ENCODE measurements at regions not wholly inside any gene's neighbourhood (a gene's known extent, or its start where the extent isn't known, plus 50 kb on each side); places are given as distances from the start of the nearest gene placed in this dataset.

DNA sequence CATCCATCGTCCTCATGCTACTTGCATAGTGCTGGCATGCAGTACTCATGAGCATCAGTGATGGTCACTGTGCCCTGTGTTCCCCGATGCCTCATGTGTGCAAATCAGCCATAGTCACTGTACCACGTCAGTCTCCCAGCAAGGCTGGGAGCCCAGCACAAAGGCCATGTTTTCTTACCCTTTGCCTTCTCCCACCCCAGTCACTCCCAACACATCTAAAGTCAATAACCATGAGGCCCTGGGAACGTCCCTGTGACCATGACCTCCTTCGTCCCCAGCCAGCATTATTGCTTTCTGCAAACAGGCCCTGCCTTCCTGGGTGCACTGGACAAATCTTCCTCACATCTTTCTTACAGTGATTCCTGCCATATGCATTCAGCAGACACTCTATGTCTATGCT, 406.1 kb downstream of the ICE1 start:
- no peak for DNase-seq (ENCODE audit: low read depth in 2 of 2)
- TF ChIP-seq, protein P1, sequence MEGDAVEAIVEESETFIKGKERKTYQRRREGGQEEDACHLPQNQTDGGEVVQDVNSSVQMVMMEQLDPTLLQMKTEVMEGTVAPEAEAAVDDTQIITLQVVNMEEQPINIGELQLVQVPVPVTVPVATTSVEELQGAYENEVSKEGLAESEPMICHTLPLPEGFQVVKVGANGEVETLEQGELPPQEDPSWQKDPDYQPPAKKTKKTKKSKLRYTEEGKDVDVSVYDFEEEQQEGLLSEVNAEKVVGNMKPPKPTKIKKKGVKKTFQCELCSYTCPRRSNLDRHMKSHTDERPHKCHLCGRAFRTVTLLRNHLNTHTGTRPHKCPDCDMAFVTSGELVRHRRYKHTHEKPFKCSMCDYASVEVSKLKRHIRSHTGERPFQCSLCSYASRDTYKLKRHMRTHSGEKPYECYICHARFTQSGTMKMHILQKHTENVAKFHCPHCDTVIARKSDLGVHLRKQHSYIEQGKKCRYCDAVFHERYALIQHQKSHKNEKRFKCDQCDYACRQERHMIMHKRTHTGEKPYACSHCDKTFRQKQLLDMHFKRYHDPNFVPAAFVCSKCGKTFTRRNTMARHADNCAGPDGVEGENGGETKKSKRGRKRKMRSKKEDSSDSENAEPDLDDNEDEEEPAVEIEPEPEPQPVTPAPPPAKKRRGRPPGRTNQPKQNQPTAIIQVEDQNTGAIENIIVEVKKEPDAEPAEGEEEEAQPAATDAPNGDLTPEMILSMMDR (IDR thresholded peaks at IDR 0.05; ENCODE audit: low read depth, low read length), result no peak
- no peak overlapping the region for H3K4me3 ChIP-seq (replicated peaks in 1 of 2; ENCODE audit: low read depth in 2 of 2, low read length in 2 of 2)

GRCh38 chr5:5826911-5827310, 404.4 kb downstream of the ICE1 start:
- TF ChIP-seq, protein P1 (IDR thresholded peaks at IDR 0.05; ENCODE audit: low read depth, low read length), result no peak
- DNase-seq (ENCODE audit: low read depth in 2 of 2), result peak in 1 of 2 donors; percentile 15
- no peak overlapping the region for H3K4me3 ChIP-seq (replicated peaks in 1 of 2; ENCODE audit: low read depth in 2 of 2, low read length in 2 of 2)

DNA sequence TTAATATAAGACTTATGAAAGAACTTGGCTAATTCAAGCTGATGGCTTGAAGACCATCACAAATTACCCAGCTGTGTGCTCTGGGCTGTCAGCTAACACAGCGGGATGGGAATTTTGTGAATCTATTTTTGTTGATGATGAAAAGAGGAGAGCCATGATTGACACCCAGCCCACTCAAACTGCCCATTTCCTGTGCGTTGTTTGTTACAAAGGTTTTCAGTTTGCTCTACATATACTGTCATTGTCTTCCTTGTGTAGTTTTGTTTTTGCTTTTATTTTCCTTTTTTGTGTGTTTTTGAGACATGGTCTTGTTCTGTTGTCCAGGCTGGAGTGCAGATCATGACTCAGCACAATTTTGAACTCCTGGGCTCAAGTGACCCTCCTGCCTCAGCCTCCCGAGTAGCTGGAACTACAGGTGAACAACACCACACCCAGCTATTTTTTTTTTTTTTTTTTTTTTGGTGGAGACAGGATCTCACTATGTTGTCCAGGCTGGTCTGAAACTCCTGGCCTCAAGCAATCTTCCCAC, 400.3 kb downstream of the ICE1 start:
- TF ChIP-seq, protein P1 (IDR thresholded peaks at IDR 0.05; ENCODE audit: low read depth, low read length), result no peak
- no peak overlapping the region for H3K4me3 ChIP-seq (replicated peaks in 1 of 2; ENCODE audit: low read depth in 2 of 2, low read length in 2 of 2)
- no peak for DNase-seq (ENCODE audit: low read depth in 2 of 2)

GRCh38 chr5:5816960-5817359, 394.5 kb downstream of the ICE1 start:
- TF ChIP-seq, protein P1 (IDR thresholded peaks at IDR 0.05; ENCODE audit: low read depth, low read length), result no peak
- no peak for DNase-seq (ENCODE audit: low read depth in 2 of 2)
- no peak overlapping the region for H3K4me3 ChIP-seq (replicated peaks in 1 of 2; ENCODE audit: low read depth in 2 of 2, low read length in 2 of 2)

DNA sequence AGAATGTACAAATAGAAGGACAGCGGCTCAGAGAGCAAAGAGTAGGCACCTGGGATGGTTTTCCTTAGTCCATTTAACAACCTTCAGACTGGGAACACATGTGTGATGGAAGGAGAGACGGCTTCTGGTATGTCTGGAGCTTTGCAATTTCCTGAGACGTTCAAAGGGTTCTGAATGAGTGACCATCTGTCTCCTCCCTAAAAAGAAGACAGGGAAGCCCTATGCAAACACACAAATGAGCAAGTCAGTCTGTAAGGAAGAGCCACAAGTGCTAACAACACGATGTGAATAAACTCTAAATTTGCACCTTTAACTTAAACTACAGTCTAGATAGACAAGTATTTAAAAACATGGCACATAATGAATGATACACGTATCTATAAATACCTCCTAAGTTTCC, 391.0 kb downstream of the ICE1 start:
- TF ChIP-seq, protein P1 (IDR thresholded peaks at IDR 0.05; ENCODE audit: low read depth, low read length), result no peak
- H3K4me3 ChIP-seq (replicated peaks in 1 of 2; ENCODE audit: low read depth in 2 of 2, low read length in 2 of 2), result no peak overlapping the region
- DNase-seq (ENCODE audit: low read depth in 2 of 2), result no peak

DNA sequence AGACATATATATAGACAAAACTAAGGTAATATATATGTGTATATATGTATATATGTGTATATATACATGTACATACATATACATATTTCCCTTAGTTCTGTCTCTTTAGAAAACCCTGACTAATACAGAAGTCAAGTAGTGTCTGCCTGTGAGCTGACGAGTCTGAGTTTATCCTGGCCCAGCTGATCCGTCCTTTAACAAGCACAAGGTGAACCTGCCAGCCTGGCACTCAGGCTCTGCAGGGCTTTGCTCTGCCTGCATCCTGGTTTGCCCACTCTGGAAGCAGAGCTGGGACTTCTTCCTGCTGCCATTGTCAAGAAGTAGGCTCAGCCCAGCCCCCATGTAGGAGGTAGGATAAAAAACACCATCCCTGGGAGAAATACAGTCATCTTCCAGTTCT, 388.0 kb downstream of the ICE1 start:
- DNase-seq (ENCODE audit: low read depth in 2 of 2), result no peak
- TF ChIP-seq, protein P1 (IDR thresholded peaks at IDR 0.05; ENCODE audit: low read depth, low read length), result no peak
- no peak overlapping the region for H3K4me3 ChIP-seq (replicated peaks in 1 of 2; ENCODE audit: low read depth in 2 of 2, low read length in 2 of 2)

DNA sequence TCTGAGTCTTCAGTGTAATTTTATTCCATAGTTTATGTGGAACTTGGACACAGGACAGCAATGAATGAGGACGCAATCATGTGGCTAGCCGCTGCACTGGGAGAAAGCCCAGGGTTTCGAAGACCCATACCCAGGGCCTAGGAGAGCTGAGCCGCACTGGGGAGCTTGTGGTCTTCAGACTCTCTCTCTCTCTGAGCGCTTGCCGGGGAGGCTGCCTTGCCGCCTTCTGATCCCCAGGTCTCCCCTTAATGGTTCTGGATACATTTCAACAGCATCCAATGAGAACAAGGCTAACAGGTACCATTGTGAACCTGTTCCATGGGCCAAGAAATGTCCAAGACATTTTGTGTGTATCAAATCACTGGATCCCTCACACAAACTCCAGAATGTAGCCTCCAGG, 383.4 kb downstream of the ICE1 start:
- DNase-seq (ENCODE audit: low read depth in 2 of 2), result no peak
- TF ChIP-seq, protein P1 (IDR thresholded peaks at IDR 0.05; ENCODE audit: low read depth, low read length), result no peak
- no peak overlapping the region for H3K4me3 ChIP-seq (replicated peaks in 1 of 2; ENCODE audit: low read depth in 2 of 2, low read length in 2 of 2)
